ENCODE measurements at regions not wholly inside any gene's neighbourhood (a gene's known extent, or its start where the extent isn't known, plus 50 kb on each side); places are given as distances from the start of the nearest gene placed in this dataset.

- no peak overlapping the region for H3K27ac ChIP-seq (ENCODE audit: low read depth, low read length)
- Mint-ChIP-seq H3K36me3 (ENCODE audit: low read depth) (no peaks in the 10 kb centered on the region), H3K4me1 (peaks cover 1% of the 10 kb centered on the region), H3K27me3 (ENCODE audit: insufficient read depth) (no peaks in the 10 kb centered on the region), H3K9me3 (no peaks in the 10 kb centered on the region), H3K4me3 (no peak overlapping the region), H3K27ac (no peak overlapping the region)
- no peak overlapping the region for H3K9ac ChIP-seq (ENCODE audit: extremely low read depth, low read length, poor library complexity, severe bottlenecking)
- WGBS, 2 experiments (ENCODE audit: insufficient coverage in 1 of 2, insufficient read length in 1 of 2) = 95 to 100% methylated on average over 2 to 3 of the region's 3 CpGs
- no peaks in the 10 kb centered on the region for H3K4me1 ChIP-seq (ENCODE audit: control insufficient read depth, insufficient read depth, low read length)
- TF ChIP-seq CTCF (conservative IDR thresholded peaks at IDR 0.05) = no peak
- no peaks in the 10 kb centered on the region for H3K9me3 ChIP-seq (ENCODE audit: control insufficient read depth, low read length)
- H3K36me3 ChIP-seq (ENCODE audit: control insufficient read depth, insufficient read depth, low read length) = no peaks in the 10 kb centered on the region
- DNase-seq = no peak
- H3K27me3 ChIP-seq (ENCODE audit: control insufficient read depth, insufficient read depth, low read length, poor library complexity, severe bottlenecking) = no peaks in the 10 kb centered on the region
- no peak overlapping the region for H3K4me3 ChIP-seq (ENCODE audit: low read length)
Observed at GRCh38 chrX:95675794-95676193, 1008.8 kb upstream of the DIAPH2 start.

GRCh38 chrX:95678679-95679078 lies 1006.0 kb upstream of the DIAPH2 start:
- Histone ChIP-seq H3K4me1 (ENCODE audit: control insufficient read depth, insufficient read depth, low read length) (no peaks in the 10 kb centered on the region), H3K36me3 (ENCODE audit: control insufficient read depth, insufficient read depth, low read length) (no peaks in the 10 kb centered on the region), H3K27me3 (ENCODE audit: control insufficient read depth, insufficient read depth, low read length, poor library complexity, severe bottlenecking) (no peaks in the 10 kb centered on the region), H3K9me3 (ENCODE audit: control insufficient read depth, low read length) (no peaks in the 10 kb centered on the region), H3K9ac (ENCODE audit: extremely low read depth, low read length, poor library complexity, severe bottlenecking) (no peak overlapping the region), H3K27ac (ENCODE audit: low read depth, low read length) (no peak overlapping the region), H3K4me3 (ENCODE audit: low read length) (no peak overlapping the region)
- 83% methylated on average over 2 of the region's 4 CpGs; no CpG with 5 or more reads in 1 of the 2 experiments for WGBS, 2 experiments (ENCODE audit: insufficient coverage in 1 of 2, insufficient read length in 1 of 2)
- no peak for DNase-seq
- no peak for TF ChIP-seq CTCF (conservative IDR thresholded peaks at IDR 0.05)
- no peak overlapping the region for H3K27ac Mint-ChIP-seq
- no peak overlapping the region for H3K4me3 Mint-ChIP-seq
- peaks cover 5% of the 10 kb centered on the region for H3K4me1 Mint-ChIP-seq
- H3K27me3 Mint-ChIP-seq (ENCODE audit: insufficient read depth) = no peaks in the 10 kb centered on the region
- H3K36me3 Mint-ChIP-seq (ENCODE audit: low read depth) = no peaks in the 10 kb centered on the region
- no peaks in the 10 kb centered on the region for H3K9me3 Mint-ChIP-seq

GRCh38 chrX:95693365-95693764 lies 991.3 kb upstream of the DIAPH2 start:
- Mint-ChIP-seq H3K4me1 (peaks cover 10% of the 10 kb centered on the region), H3K4me3 (no peak overlapping the region), H3K27me3 (ENCODE audit: insufficient read depth) (no peaks in the 10 kb centered on the region), H3K27ac (peak overlapping the region; percentile 57), H3K9me3 (peaks cover 25% of the 10 kb centered on the region), H3K36me3 (ENCODE audit: low read depth) (peaks cover 3% of the 10 kb centered on the region)
- no peak overlapping the region for H3K9ac ChIP-seq (ENCODE audit: extremely low read depth, low read length, poor library complexity, severe bottlenecking)
- DNase-seq = no peak
- WGBS, 2 experiments (ENCODE audit: insufficient coverage in 1 of 2, insufficient read length in 1 of 2) = 57% methylated on average over 2 of the region's 2 CpGs; no CpG with 5 or more reads in 1 of the 2 experiments
- no peak for TF ChIP-seq CTCF (conservative IDR thresholded peaks at IDR 0.05)
- H3K36me3 ChIP-seq (ENCODE audit: control insufficient read depth, insufficient read depth, low read length) = no peaks in the 10 kb centered on the region
- H3K27ac ChIP-seq (ENCODE audit: low read depth, low read length) = no peak overlapping the region
- no peaks in the 10 kb centered on the region for H3K4me1 ChIP-seq (ENCODE audit: control insufficient read depth, insufficient read depth, low read length)
- no peaks in the 10 kb centered on the region for H3K27me3 ChIP-seq (ENCODE audit: control insufficient read depth, insufficient read depth, low read length, poor library complexity, severe bottlenecking)
- H3K4me3 ChIP-seq (ENCODE audit: low read length) = no peak overlapping the region
- no peaks in the 10 kb centered on the region for H3K9me3 ChIP-seq (ENCODE audit: control insufficient read depth, low read length)
